ENCODE measurements at regions not wholly inside any gene's neighbourhood (a gene's known extent, or its start where the extent isn't known, plus 50 kb on each side); places are given as distances from the start of the nearest gene placed in this dataset.

DNA sequence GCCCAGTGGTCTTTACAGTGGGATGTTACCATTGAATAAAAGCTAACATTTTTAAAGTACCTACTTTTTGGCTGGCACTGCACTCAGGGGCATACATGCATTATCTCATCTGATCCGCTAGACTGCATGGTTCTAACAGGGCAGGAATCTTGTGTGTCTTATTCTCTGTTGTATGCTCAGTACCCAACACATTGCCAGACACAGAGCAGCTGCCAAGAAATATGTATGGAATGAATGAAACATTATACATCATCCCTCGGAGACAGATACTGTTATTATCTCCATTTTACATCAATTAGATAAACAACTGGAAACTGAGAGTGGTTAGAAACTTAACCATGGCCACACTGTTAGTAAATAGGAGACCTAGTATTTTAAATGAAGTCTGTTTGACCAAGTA, 74.1 kb upstream of the CDH11 start:
- no peaks in the 10 kb centered on the region for H4K20me1 ChIP-seq (ENCODE audit: insufficient read depth)
- H2AFZ ChIP-seq (ENCODE audit: low read depth) = no peak overlapping the region
- no peaks in the 10 kb centered on the region for H3K36me3 ChIP-seq (ENCODE audit: insufficient read depth)
- TF ChIP-seq, protein P1, sequence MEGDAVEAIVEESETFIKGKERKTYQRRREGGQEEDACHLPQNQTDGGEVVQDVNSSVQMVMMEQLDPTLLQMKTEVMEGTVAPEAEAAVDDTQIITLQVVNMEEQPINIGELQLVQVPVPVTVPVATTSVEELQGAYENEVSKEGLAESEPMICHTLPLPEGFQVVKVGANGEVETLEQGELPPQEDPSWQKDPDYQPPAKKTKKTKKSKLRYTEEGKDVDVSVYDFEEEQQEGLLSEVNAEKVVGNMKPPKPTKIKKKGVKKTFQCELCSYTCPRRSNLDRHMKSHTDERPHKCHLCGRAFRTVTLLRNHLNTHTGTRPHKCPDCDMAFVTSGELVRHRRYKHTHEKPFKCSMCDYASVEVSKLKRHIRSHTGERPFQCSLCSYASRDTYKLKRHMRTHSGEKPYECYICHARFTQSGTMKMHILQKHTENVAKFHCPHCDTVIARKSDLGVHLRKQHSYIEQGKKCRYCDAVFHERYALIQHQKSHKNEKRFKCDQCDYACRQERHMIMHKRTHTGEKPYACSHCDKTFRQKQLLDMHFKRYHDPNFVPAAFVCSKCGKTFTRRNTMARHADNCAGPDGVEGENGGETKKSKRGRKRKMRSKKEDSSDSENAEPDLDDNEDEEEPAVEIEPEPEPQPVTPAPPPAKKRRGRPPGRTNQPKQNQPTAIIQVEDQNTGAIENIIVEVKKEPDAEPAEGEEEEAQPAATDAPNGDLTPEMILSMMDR (conservative IDR thresholded peaks at IDR 0.05; ENCODE audit: low read depth, low read length) = no peak
- H3K79me2 ChIP-seq (ENCODE audit: insufficient read depth, low read depth) = no peaks in the 10 kb centered on the region
- H3K27ac ChIP-seq = no peak overlapping the region
- H3K9ac ChIP-seq = no peak overlapping the region
- no peaks in the 10 kb centered on the region for H3K27me3 ChIP-seq (ENCODE audit: insufficient read depth, low read depth)
- H3K4me3 ChIP-seq (IDR thresholded peaks at IDR 0.05; ENCODE audit: insufficient read depth, low read depth, low read length) = no peak overlapping the region
- peaks cover 8% of the 10 kb centered on the region for H3K4me1 ChIP-seq (ENCODE audit: low read depth, poor library complexity, severe bottlenecking)
- no peak overlapping the region for H3K4me2 ChIP-seq

DNA sequence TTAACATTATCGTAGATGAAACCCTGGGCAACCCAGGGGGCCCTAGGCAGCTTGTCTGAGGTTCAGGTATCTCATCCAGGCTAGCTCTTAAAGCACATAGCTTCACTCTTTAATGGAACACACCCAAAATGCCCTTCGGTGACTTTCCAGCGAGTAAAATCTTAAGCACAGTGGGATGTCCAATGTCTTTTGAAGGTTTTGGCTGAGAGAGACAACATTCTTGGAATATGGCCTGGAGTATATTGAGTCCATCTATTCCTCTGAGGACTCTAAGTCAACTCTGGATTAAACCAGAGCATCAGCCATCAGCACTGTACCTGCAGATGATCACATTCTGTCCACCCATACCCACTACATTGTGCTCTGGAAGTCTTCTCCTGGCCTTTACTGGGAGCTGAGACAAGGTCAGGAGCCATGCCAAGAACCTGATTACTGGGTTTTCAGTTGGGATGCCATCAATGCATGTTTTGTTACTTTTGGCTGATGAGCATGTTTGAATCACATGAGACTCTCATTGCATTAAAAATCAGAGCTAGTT, 63.4 kb upstream of the CDH11 start:
- Histone ChIP-seq H3K36me3 (ENCODE audit: insufficient read depth) (no peaks in the 10 kb centered on the region), H3K79me2 (ENCODE audit: insufficient read depth, low read depth) (no peaks in the 10 kb centered on the region), H3K27ac (no peak overlapping the region), H3K27me3 (ENCODE audit: insufficient read depth, low read depth) (no peaks in the 10 kb centered on the region), H4K20me1 (ENCODE audit: insufficient read depth) (no peaks in the 10 kb centered on the region), H3K9ac (no peak overlapping the region), H2AFZ (ENCODE audit: low read depth) (no peak overlapping the region), H3K4me2 (no peak overlapping the region), H3K4me1 (ENCODE audit: low read depth, poor library complexity, severe bottlenecking) (no peaks in the 10 kb centered on the region), H3K4me3 (IDR thresholded peaks at IDR 0.05; ENCODE audit: insufficient read depth, low read depth, low read length) (no peak overlapping the region)
- TF ChIP-seq, protein P1 (conservative IDR thresholded peaks at IDR 0.05; ENCODE audit: low read depth, low read length) = no peak

DNA sequence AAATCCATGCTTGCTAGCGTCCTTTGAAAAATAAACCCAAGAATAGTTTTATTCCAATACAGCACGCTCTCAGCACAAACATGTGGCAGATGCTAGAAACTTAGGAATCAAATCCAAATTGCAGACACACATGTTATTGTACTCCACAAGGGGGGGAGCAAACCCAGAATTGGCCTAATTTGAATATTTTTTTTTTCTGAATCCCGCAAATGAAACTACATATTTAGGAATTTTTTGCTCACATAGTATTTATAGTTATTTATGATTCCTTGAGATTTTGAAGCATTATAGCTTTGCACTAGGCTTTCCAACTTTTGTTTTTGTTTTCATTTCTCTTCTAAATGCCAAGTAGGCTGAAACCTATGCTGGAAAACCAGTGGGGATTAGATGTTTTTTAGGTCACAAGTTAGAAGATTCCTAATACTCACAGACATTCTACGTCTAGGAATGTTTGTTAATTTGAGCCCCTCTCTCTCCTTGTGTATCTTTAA, 59.3 kb upstream of the CDH11 start:
- H3K27me3 ChIP-seq (ENCODE audit: insufficient read depth, low read depth) = no peaks in the 10 kb centered on the region
- no peak overlapping the region for H3K9ac ChIP-seq
- no peaks in the 10 kb centered on the region for H4K20me1 ChIP-seq (ENCODE audit: insufficient read depth)
- no peak overlapping the region for H3K27ac ChIP-seq
- TF ChIP-seq, protein P1 (conservative IDR thresholded peaks at IDR 0.05; ENCODE audit: low read depth, low read length) = no peak
- H3K4me3 ChIP-seq (IDR thresholded peaks at IDR 0.05; ENCODE audit: insufficient read depth, low read depth, low read length) = no peak overlapping the region
- no peak overlapping the region for H3K4me2 ChIP-seq
- no peaks in the 10 kb centered on the region for H3K36me3 ChIP-seq (ENCODE audit: insufficient read depth)
- H2AFZ ChIP-seq (ENCODE audit: low read depth) = no peak overlapping the region
- no peaks in the 10 kb centered on the region for H3K4me1 ChIP-seq (ENCODE audit: low read depth, poor library complexity, severe bottlenecking)
- H3K79me2 ChIP-seq (ENCODE audit: insufficient read depth, low read depth) = no peaks in the 10 kb centered on the region

DNA sequence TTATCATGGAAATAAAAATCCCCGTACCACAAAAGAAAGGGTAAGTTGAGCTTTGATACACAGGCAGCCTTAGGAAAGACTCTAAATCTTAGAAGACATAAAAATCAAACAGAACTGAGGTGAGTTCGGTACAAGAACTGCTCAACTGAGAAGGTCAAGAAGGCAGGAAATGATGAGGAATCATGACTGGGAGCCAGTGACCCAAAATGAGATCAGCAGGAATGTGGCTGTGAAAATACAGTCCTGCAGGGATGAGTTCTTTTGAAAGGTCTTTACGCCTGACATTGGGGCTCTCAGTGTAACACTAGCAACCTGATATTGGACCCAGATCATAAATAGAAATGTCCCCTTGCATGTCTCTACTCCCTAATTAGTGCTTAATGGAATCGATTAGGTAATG, 56.3 kb upstream of the CDH11 start:
- Histone ChIP-seq H2AFZ (ENCODE audit: low read depth) (no peak overlapping the region), H3K27me3 (ENCODE audit: insufficient read depth, low read depth) (no peaks in the 10 kb centered on the region), H3K4me1 (ENCODE audit: low read depth, poor library complexity, severe bottlenecking) (no peaks in the 10 kb centered on the region), H3K9ac (no peak overlapping the region), H3K36me3 (ENCODE audit: insufficient read depth) (no peaks in the 10 kb centered on the region), H3K4me3 (IDR thresholded peaks at IDR 0.05; ENCODE audit: insufficient read depth, low read depth, low read length) (no peak overlapping the region), H4K20me1 (ENCODE audit: insufficient read depth) (no peaks in the 10 kb centered on the region), H3K27ac (no peak overlapping the region), H3K79me2 (ENCODE audit: insufficient read depth, low read depth) (no peaks in the 10 kb centered on the region), H3K4me2 (no peak overlapping the region)
- TF ChIP-seq, protein P1 (conservative IDR thresholded peaks at IDR 0.05; ENCODE audit: low read depth, low read length) = no peak
